ENCODE measurements at regions not wholly inside any gene's neighbourhood (a gene's known extent, or its start where the extent isn't known, plus 50 kb on each side); places are given as distances from the start of the nearest gene placed in this dataset.

DNA sequence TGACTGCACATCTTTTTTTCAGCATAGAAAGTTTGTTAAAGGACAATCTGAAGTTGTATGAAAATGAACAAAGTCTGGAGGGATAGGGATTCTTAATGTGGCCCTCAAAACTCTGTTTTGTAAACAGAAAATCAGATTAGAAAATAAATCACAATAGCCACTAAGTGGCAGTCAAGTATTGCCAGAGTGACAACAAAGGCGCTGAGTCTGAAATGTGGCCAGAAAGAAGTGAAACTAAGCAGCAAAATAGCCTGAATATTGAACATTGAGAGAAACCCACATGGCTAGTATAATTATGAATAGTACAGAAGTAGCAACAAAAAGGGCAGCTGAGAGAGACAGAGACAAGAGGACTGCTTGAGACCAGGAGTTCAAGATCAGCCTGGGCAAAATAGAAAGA lies 81.1 kb upstream of the CT45A1 start:
- TF ChIP-seq YY1 (IDR thresholded peaks at IDR 0.05; ENCODE audit: low read depth) (no peak), RAD21 (IDR thresholded peaks at IDR 0.05; ENCODE audit: low read depth) (0 out of 2 replicates have a peak, but pooled peaks have one; percentile 12)

DNA sequence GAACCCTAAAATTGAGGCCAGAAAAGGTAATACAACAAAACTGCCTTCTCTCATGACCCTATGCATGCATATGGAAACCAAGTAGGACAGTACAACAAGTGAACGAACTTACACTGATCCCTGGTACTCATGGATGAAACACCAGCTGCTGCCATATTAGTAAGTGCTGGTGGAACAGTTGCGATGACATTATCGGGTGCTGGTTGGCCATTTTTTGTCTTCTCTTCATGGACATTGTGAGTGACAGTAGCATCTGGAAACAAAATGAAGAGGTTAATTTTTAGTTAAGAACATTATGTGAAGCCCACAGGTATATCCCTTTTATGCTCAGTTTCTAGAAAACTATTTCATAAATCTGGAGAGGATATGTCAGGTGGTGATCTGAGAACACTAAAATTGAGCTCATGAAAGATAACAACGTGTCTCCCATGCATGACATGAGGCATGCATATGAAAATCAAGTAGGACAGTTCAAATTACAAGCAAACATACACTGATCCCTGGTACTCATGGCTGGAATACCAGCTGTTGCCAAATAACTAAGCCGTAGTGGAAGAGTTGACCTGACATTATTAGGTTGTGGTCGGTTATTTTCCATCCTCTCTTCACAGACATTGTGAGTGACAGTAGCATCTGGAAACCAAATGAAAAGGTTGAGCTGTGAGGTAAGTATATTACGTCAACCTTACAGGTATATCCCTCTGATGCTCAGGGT lies 74.2 kb upstream of the CT45A1 start:
- TF ChIP-seq YY1 (IDR thresholded peaks at IDR 0.05; ENCODE audit: low read depth) (no peak), EP300 (IDR thresholded peaks at IDR 0.05; ENCODE audit: borderline replicate concordance) (no peak), TEAD4 (IDR thresholded peaks at IDR 0.05) (no peak), NFIC (IDR thresholded peaks at IDR 0.05) (no peak), FOXM1 (IDR thresholded peaks at IDR 0.05; ENCODE audit: borderline replicate concordance, low read depth) (no peak), TCF12 (IDR thresholded peaks at IDR 0.05; ENCODE audit: low read depth) (no peak), EGR1 (IDR thresholded peaks at IDR 0.05) (no peak), CEBPB (IDR thresholded peaks at IDR 0.05) (no peak)
- TF ChIP-seq, protein P1, sequence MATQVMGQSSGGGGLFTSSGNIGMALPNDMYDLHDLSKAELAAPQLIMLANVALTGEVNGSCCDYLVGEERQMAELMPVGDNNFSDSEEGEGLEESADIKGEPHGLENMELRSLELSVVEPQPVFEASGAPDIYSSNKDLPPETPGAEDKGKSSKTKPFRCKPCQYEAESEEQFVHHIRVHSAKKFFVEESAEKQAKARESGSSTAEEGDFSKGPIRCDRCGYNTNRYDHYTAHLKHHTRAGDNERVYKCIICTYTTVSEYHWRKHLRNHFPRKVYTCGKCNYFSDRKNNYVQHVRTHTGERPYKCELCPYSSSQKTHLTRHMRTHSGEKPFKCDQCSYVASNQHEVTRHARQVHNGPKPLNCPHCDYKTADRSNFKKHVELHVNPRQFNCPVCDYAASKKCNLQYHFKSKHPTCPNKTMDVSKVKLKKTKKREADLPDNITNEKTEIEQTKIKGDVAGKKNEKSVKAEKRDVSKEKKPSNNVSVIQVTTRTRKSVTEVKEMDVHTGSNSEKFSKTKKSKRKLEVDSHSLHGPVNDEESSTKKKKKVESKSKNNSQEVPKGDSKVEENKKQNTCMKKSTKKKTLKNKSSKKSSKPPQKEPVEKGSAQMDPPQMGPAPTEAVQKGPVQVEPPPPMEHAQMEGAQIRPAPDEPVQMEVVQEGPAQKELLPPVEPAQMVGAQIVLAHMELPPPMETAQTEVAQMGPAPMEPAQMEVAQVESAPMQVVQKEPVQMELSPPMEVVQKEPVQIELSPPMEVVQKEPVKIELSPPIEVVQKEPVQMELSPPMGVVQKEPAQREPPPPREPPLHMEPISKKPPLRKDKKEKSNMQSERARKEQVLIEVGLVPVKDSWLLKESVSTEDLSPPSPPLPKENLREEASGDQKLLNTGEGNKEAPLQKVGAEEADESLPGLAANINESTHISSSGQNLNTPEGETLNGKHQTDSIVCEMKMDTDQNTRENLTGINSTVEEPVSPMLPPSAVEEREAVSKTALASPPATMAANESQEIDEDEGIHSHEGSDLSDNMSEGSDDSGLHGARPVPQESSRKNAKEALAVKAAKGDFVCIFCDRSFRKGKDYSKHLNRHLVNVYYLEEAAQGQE (IDR thresholded peaks at IDR 0.05; ENCODE audit: low read depth) = no peak

DNA sequence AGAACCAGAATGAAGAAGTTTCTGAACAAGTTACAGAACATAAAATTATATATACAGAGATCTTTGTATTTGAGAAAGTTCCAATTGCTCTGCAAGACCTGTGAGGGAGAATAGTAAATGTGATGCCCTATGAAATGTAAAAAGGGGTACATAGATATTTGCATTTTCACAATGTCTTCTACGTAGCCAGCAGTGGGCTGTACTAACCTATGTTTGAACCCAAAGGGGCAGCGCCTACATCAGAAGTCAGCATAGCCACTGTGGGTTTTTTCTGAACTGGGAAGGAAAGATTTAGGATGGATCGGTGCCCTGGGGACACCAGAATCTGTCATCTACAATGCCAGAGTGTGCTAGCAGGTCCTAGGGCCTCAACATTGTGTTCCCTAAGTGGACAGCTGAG lies 69.5 kb upstream of the CT45A1 start:
- TF ChIP-seq ZBTB7A (IDR thresholded peaks at IDR 0.05; ENCODE audit: low read depth) (no peak), RAD21 (IDR thresholded peaks at IDR 0.05; ENCODE audit: low read depth) (no peak), NFIC (IDR thresholded peaks at IDR 0.05) (no peak), CREB1 (IDR thresholded peaks at IDR 0.05; ENCODE audit: low read depth) (no peak), TCF12 (IDR thresholded peaks at IDR 0.05; ENCODE audit: low read depth) (no peak), TAF1 (IDR thresholded peaks at IDR 0.05; ENCODE audit: low read depth) (no peak), YY1 (IDR thresholded peaks at IDR 0.05; ENCODE audit: low read depth) (no peak)
- TF ChIP-seq, protein P1 (IDR thresholded peaks at IDR 0.05; ENCODE audit: low read depth) = no peak
- TF ChIP-seq, protein P2, sequence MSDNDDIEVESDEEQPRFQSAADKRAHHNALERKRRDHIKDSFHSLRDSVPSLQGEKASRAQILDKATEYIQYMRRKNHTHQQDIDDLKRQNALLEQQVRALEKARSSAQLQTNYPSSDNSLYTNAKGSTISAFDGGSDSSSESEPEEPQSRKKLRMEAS (IDR thresholded peaks at IDR 0.05) = no peak

DNA sequence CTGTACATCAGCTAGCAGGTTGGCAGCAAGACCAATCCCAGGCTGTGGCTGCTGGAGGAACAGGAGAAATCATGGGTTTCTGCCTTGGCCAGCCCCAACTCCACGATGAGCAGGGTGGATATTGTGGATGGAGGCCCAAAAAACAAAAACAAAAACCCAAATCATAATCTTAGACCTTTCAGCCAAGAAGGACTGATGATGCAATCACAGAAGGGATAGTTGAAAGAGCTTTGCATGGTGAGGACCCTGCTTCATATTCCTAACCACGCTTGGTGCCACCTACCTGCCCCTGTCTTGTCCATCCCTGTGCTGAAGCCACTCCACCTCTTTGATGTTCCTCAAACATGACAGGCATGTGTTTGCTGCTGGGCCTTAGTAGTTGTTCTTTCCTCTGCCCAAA lies 68.8 kb upstream of the CT45A1 start:
- TF ChIP-seq CREB1 (IDR thresholded peaks at IDR 0.05; ENCODE audit: low read depth) (no peak), YY1 (IDR thresholded peaks at IDR 0.05; ENCODE audit: low read depth) (no peak), TAF1 (IDR thresholded peaks at IDR 0.05; ENCODE audit: low read depth) (no peak), CEBPB (IDR thresholded peaks at IDR 0.05) (no peak), EP300 (IDR thresholded peaks at IDR 0.05; ENCODE audit: borderline replicate concordance) (no peak), EGR1 (IDR thresholded peaks at IDR 0.05) (no peak), NFIC (IDR thresholded peaks at IDR 0.05) (no peak), RAD21 (IDR thresholded peaks at IDR 0.05; ENCODE audit: low read depth) (no peak)
- TF ChIP-seq, protein P3, sequence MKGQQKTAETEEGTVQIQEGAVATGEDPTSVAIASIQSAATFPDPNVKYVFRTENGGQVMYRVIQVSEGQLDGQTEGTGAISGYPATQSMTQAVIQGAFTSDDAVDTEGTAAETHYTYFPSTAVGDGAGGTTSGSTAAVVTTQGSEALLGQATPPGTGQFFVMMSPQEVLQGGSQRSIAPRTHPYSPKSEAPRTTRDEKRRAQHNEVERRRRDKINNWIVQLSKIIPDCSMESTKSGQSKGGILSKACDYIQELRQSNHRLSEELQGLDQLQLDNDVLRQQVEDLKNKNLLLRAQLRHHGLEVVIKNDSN (IDR thresholded peaks at IDR 0.05) = no peak
- TF ChIP-seq, protein P1 (IDR thresholded peaks at IDR 0.05; ENCODE audit: low read depth) = no peak

DNA sequence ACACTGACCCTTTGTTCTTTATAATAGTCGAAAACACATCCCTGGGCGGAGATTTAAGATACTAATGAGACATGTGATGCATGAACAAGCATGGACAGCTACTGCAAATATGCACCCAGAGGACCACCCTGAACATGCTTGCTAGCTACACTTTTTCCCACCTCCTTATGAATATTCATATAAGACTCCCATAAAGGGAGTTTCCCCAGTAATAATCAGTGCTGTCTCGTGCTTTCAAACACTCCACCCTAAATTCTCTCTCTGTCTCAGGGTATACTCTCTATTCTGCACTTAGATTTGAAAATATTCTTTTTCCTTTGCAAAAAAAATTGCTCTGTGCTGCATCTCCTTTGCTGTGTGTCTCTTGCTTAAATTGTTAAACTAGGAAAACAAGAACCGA lies 64.4 kb upstream of the CT45A1 start:
- TF ChIP-seq, protein P2 (IDR thresholded peaks at IDR 0.05) = no peak
- TF ChIP-seq, protein P1 (IDR thresholded peaks at IDR 0.05; ENCODE audit: low read depth) = no peak
- no peak for TF ChIP-seq TEAD4 (IDR thresholded peaks at IDR 0.05)
- no peak for TF ChIP-seq NFIC (IDR thresholded peaks at IDR 0.05)
- TF ChIP-seq FOXM1 (IDR thresholded peaks at IDR 0.05; ENCODE audit: borderline replicate concordance, low read depth) = no peak
- TF ChIP-seq EGR1 (IDR thresholded peaks at IDR 0.05) = no peak

Measured in Ishikawa (cell line).